NCI-H2196 (cell line): ENCODE measurements at regions not wholly inside any gene's neighbourhood (a gene's known extent, or its start where the extent isn't known, plus 50 kb on each side); places are given as distances from the start of the nearest gene placed in this dataset.
A peak's percentile ranks its signal among the peaks of the same experiment; 100 is the strongest.
"Not testable (repeated sequence)": the region's sequence is repeated elsewhere in the genome, so short reads cannot be mapped to it uniquely, and the experiment has no call there.

Experiments
- DNase-seq: peaks from one replicate; lab custom pipeline; 2025; ENCODE audit not compliant: unreplicated experiment; lab: John Stamatoyannopoulos, UW

DNA sequence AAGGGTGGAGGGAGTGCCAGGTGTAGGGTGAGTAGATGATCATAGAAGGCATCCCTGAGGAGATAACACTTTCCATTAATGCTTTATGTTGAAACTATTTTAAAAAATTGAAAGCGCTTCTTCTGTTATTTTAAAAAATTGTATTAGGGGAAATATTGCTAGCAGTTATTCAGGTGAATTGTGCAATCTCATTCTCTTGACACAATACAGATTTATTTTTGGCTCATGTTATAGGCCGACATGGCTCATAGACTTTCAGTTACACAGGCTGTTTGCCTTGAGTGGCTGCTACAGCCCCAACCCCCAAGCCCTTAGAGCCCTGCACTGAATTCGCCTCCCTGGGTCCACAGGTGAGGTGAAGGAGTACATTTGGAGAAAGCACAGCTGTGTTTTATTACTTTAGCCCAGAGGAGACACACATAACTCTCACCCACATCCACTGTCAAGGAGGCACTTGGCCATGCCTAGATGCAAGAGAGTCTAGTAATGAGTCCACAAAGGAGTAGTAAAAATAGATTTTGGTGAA lies 228.2 kb downstream of the RFPL4B start:
- DNase-seq, result no peak

DNA sequence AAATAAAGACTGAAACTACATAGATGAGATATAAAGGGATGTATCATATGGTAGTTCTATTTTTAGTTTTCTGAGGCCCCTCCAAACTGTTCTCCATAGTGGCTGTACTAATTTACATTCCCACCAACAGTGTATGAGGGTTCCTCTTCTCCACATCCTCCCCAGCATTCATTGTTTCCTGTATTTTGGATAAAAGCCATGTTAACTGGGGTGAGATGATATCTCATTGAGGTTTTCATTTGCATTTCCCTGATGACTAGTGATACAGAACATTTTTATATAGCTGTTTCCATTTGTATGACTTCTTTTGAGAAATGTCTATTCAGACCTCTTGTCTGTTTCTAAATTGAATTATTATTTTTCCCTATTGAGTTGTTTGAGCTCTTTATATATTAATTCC lies 229.3 kb downstream of the RFPL4B start:
- no peak for DNase-seq

DNA sequence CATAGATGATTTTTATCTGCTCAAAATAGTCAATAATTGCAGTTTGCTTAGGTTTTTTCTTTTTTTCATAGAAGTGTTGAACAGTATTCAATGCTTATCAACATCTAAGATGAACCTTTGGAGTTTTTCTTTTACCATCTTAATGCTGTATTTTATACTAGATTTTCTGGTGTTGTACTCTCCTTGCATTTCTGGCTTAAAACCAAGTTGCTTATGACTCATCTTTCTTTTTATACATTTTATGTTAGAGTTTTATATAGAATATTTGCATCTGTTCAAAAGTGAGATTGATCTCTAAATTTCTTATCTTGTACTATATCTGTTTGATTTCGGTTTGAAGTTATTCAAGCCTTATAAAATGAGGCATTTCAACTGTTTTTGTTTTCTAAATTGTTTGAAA lies 232.5 kb downstream of the RFPL4B start:
- DNase-seq, result no peak

DNA sequence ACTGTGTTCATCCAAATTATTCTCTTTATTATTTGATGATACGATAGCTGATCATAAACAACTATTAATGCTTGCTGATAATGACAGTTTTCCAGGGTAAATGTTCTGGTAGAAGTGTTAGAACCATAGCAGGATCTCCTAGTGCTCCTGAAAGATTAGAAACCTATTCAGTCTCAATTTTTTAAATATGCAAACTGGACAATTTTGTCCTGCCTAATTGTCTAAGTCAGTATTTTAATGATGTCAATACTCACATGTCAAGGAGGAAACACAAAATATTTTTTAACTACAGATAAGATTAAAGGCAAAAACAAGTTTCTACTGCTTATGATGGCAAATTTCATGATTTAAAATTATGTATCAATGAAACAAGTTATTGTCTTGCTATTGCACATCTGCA lies 233.9 kb downstream of the RFPL4B start:
- no peak for DNase-seq

DNA sequence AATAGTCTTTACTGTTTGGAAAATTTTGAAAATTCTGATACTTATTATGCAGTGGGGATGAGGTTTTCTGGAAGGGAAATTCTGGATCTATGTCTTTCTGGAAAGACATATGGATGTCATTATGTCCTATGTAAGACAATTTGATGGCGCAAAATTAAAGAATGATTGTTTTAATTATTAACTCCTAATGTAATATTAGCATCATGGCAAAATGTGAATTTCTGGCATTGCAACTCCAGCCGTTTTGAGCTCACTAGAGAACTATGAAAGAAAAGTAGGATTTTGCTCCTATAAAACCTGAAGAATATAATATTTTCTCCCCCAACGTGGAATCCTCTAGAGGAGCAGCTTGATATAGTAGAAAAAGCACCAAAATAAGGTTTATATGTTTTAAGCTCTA lies 243.2 kb downstream of the RFPL4B start:
- no peak for DNase-seq

DNA sequence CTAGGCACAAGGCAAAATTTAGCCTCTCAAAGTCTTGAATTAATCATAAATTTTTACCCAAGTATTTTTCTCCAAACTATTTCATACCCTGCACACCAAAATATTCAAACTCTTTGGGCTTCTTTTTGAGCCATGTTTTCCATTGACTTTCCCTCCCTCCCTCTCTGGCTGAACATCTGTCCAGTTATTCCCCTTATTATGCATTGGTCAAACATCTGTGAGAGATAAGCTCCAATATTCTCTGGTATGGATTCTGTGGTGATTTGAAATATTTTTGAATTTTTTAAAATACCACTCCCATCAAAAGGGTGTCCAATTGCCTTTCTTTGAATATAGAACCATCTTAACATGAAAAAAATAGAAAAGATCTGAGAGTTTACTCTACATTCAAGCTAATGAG lies 244.2 kb downstream of the RFPL4B start:
- DNase-seq, result no peak

DNA sequence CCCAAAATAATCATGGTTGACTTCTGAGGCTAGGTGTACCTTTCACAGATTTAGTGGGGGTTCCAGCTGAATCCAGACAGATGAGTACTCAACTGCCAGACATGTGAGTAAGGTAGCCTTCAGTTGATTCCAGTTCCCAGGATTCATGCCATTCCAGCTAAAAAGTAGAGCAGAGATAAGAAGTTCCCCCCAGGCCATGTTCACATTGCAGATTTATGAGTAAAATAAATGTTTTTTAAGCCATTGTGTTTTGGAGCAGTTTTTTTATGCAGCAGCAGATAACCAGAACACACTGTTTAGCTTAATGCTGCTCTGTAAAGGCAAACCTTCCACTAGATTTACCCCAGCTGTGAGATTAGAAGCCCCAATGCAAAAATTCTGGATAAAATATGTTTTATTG lies 245.0 kb downstream of the RFPL4B start:
- DNase-seq, result no peak

DNA sequence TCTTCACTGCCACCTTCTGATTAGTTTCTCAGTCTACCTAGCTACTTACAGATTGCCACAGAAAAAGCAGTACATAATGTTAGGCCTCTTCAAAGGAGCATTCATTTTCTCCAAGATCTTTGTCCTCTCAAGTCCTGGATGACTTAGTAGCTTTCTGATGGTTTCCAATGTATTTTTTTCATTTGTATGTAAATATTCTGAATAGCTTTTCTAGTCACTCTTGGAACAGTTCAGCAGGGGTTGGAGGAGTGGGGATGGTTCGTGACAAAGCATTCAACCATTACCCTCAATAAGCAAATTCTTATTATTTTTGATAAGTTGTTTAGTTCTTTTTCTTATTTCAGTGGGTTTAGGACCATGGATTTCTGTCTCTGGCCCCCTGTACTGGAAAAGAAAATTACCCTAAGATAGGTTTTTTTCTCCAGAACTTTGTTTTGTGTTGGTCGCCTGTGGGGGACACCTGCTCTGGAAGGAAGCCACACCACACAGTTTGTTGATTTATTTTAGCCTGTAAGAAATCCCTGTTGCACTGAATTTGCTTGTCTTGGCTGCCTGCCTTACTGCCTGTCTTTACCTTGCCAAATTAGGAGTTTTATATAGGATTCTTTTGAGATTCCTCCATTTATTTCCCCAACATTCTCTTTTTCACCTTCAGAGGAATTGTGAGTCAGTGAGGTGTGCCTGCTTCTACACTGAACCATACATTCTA lies 247.9 kb downstream of the RFPL4B start:
- peak; percentile 29 for DNase-seq

DNA sequence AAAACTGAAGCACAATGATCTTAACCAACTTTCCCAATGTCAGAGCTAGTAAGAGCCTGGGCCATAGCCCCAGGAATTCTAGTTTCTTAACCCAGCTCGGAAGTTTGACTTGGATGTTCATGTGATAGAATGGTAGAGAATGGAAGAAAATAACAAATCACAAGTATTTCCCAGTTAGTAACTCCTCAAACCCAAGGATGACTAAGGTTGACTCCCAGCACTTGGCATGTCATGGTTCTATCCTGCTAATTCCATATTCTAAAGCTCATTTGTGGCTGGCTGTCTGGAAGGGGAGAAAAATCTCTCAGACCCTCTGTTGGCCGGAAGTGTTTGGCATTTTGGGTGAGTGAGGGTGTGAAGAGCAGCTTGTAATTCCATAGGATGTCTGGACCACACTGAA lies 248.7 kb downstream of the RFPL4B start:
- no peak for DNase-seq

DNA sequence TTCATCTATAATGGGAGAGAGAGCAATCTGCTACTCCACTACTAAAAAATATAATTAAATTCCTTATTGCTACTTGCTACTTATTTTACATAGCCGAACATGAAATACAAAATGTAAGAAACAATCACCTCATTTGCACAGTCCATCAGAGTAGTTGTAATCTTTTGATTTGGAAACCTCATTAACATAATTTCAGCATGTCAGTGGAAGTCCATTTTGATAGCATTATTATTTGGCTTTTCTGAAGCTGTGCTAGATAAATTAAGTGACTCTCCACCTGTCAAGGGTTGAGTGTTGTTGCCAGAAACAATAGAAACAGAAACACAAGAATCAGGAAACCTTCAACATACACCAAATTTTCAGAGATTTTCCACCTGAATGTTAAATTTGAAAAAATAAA lies 250.0 kb downstream of the RFPL4B start:
- DNase-seq, result no peak

DNA sequence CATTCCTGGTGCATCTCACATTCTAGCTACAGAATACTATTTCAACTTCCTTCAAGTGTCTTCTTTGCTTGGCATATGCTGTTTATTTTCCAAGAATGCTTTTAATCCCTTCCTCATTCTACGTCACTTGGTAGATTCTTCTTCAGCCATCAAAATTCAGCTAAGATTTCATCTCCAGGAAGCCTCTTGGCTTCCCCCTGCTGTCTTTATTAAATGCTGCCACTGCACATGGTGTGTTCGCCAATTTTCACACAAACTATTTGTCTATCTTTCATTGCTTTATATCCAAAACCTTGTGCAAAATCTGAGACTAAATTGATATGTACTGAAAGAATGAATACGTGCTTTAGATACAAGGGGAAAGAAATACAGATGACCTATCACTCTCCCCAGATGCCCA lies 253.0 kb downstream of the RFPL4B start:
- no peak for DNase-seq

DNA sequence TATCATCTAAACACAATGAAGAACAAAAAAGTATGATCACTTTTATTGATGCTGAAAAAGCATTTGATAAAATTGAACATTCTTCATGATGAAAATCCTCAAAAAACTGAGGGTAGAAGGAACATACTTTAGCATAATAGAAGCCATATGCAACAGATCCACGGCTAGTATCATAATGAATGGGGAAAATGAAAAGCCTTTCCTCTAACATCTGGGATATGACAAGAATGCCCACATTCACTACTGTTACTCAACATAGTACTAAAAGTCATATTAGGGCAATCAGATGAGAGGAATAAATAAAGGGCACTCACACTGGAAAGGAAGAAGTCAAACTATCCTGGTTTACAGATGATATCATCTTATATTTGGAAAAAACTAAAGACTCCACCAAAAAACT lies 256.6 kb downstream of the RFPL4B start:
- no peak for DNase-seq

DNA sequence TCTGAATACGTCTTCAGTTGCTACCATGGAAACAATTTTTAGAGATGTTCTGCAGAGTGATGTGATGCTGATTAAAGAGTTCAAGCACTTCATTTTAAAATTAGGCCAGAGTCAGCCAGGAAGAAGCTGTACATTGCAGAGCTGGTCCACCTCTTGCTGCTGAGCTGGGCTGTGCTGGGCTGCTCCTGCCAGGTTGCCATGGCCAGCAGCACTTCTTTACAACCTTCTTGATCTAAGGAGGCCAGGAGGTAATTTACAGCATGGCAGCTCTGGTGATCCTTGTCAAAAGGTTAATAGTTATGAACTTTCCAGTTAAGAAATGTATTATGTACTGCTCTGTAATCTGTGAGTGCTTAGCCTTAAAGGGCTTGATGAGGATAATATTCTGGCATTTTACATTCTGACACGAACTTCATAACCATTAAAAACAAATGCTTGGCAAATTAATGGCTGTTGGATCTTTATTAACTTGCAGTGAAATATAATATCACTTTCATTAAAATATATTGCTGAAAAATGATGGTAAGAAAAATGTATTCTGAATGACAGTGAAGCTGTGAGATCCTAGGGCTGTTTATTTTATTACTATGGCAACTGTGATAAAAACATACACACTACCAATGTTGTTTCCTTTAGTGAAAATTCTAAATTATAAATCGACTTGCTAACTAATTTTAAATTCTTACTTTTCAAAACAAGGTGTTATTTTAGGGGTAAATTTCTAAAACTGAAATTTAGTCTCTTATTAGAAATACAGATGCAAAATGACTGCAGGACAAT lies 259.7 kb downstream of the RFPL4B start:
- no peak for DNase-seq

DNA sequence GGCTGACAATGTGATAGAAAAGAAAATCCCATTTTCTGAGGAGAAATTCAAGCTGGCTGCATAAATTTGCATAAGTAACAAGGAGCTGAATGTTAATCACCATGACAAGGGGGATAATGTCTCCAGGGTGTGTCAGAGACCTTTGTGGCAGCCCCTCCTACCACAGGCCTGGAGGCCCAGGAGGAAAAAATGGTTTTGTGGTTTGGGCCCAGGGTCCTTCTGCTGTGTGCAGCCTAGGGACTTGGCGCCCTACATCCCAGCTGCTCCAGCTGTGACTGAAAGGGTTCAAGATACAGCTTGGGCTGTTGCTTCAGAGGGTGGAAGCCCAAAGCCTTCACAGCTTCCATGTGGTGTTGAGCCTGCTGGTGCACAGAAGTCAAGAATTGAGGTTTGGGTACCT lies 261.8 kb downstream of the RFPL4B start:
- not testable (repeated sequence) for DNase-seq

DNA sequence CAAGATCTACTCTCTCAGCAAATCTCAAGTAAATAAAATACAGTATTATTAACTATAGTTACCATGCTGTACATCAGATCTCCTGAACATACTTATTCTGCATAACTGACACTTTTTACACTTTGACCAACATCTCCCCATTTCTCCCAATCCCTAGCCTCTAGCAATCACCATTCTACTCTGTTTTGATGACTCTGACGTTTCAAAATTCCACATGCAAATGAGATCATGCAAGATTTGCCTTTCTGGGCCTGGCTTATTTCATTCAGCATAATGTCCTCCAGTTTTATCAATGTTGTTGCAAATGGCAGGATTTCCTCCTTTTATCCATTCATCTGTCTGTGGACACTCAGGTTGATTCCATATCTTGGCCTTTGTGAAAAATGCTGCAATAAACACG lies 266.3 kb downstream of the RFPL4B start:
- no peak for DNase-seq

DNA sequence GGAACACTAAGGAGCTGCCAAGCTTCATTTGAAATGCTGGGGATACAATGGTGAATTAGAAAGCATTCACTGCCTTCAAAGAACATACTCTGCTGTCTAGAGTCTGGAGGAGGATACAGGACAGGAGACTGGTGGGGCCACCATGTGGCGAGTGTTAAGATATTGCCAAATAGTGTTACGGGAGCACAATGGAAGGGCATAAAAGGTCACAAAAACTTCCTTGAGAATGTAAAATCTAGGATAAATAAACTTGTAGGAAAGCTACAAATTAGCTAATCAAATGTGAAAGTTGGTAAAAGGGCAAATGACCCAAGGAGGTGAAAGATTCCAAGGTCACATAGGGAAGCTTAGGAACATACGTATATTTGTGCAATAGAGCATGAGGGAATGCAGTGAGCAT lies 271.7 kb downstream of the RFPL4B start:
- no peak for DNase-seq

DNA sequence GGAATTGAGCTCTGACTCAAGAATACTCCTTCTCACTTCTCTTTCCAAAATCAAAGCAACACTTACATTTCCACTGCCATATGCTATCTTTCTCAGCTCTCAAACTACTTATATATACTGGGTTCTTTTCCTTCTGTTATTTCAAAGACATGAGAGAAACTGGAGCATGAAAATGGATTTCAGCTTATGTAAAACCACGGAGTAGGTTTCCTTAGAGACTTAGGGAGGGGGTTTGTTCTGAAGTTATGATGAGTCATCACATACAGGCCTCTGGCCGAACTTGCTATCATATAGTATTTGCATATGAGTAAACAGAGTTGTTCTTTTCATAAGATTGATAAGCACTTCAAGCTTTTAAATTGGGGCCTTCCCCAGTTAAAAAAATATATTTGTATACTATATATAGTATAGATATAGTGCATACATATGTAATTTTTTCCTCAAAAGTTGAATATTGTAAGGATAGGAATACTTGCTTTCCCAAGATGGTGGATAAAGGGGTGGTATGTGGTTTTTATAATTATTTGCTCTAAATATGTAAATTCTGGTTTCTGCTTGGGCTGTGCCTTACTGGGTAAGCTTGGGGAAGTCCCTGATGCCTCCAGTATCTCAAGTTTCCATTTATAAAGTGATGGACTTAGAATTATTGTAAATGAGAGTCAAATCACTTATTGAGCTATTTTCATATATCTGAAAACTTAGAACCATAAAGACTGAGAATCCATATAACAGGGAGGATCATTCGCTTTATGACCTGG lies 273.9 kb downstream of the RFPL4B start:
- no peak for DNase-seq

DNA sequence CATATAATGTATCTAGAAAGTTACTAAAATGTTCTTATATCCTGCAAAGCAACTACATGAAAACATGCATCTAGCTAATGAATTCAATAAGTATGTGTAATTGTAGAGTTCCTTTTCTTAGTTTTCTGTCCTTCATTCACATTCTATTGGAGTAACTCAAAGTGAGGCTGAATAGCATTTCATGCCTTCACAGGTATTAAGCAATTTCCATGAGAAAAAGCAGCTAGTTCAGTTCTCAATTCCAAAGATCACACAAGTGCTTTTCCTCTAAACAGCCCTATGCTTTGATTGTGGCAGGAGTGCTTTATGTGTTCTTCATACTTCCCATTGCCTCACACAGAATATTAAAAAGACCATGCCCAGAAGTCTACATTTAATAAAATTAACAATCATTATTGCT lies 274.9 kb downstream of the RFPL4B start:
- DNase-seq, result no peak

DNA sequence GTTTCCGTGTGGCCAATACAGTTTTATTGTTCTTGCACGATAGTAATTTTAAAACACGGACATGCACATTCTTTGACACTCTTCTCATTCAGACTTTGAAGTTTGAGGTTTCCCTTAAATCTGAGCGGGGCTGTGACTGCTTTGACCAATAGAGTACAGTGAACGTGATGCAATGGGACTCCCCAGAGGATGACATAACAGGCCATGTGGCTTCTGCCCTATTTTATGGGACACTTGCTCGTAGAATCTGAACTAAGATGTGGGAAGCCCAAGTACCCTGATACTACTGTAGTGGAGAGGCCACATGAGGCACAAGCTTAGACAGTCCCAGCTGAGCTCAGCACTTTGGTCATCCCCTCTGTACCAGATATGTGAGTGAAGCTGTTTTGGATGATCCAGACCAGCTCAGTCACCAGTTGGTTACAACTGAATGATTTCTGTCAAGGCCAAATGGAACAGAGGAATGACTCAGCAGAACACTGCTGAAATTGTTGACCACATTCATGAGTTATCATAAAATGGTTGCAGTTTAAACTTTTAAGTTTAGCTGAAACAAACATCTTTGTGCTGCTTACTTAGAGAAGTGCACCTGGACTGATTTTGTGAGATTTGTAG lies 279.4 kb downstream of the RFPL4B start:
- no peak for DNase-seq

DNA sequence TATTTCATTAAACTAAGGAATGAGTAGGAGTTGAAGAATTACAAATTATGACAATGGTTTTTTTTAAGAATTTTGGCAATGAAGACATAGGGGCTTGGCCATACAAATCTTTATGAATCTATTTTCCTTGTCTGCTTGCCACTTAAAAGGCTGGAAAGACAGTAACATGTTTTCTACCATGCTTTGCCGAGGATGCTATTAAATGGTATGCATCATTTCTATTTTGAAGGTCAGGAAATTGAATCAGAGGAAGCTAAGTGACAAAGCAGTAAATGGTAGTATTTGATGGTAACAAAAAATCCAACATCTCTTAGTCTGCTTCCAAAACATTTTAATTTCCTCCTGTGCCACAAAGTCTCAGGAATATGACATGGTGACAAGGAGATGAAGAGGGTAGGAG lies 287.2 kb downstream of the RFPL4B start:
- DNase-seq, result no peak

DNA sequence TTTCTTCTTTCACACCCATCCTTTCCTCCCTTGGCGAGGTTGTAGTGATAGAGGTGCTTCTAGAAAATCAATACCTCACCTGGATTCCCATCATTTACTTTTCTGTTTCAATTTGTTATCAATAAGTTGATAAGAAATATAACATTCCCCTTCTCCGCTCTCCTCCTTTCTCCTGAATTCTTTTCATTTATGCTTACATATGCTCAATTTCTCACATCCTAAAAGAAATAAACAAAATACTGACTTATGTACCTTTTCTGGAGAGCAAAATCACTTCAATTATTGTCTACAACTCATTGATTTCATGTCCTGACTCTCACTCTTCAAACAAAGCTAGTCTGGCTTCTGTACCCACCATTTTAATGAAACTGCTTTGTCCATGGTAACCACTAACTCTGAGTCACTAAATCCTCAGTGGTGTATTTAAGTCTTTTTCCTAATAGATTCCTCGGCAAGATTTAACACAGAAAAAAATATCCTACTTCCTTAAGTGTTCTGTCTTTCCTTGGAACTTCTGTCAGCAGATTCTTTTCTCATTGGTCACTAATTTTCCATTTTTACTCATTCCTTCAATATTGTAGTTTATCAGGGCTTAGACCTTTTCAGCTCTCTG lies 289.6 kb downstream of the RFPL4B start:
- DNase-seq, result no peak
